ENCODE measurements at regions not wholly inside any gene's neighbourhood (a gene's known extent, or its start where the extent isn't known, plus 50 kb on each side); places are given as distances from the start of the nearest gene placed in this dataset.

GRCh38 chr14:41505491-41505890, 101.2 kb upstream of the LRFN5 start:
- TF ChIP-seq ZFX (IDR thresholded peaks at IDR 0.05) (no peak), CTCF (conservative IDR thresholded peaks at IDR 0.05) (no peak)
- H3K27ac ChIP-seq, result no peak overlapping the region

GRCh38 chr14:41498959-41499358, 107.7 kb upstream of the LRFN5 start:
- no peak overlapping the region for H3K27ac ChIP-seq
- no peak for TF ChIP-seq ZFX (IDR thresholded peaks at IDR 0.05)
- TF ChIP-seq CTCF (conservative IDR thresholded peaks at IDR 0.05), result no peak

- no peak overlapping the region for H3K27ac ChIP-seq
- no peak for TF ChIP-seq ZFX (IDR thresholded peaks at IDR 0.05)
- no peak for TF ChIP-seq CTCF (conservative IDR thresholded peaks at IDR 0.05)
Observed at GRCh38 chr14:41490323-41490722, 116.4 kb upstream of the LRFN5 start.

GRCh38 chr14:41489315-41489972, 117.2 kb upstream of the LRFN5 start:
- no peak for TF ChIP-seq ZFX (IDR thresholded peaks at IDR 0.05)
- no peak for TF ChIP-seq CTCF (conservative IDR thresholded peaks at IDR 0.05)

GRCh38 chr14:41488401-41488800, 118.3 kb upstream of the LRFN5 start:
- H3K27ac ChIP-seq, result no peak overlapping the region
- no peak for TF ChIP-seq ZFX (IDR thresholded peaks at IDR 0.05)
- no peak for TF ChIP-seq CTCF (conservative IDR thresholded peaks at IDR 0.05)

More at GRCh38 chr14:41489315-41489972, 117.2 kb upstream of the LRFN5 start:
- no peak overlapping the region for H3K27ac ChIP-seq

GRCh38 chr14:41482861-41483260, 123.8 kb upstream of the LRFN5 start:
- no peak overlapping the region for H3K27ac ChIP-seq
- TF ChIP-seq ZFX (IDR thresholded peaks at IDR 0.05) (no peak), CTCF (conservative IDR thresholded peaks at IDR 0.05) (no peak)

GRCh38 chr14:41476526-41476925, 130.2 kb upstream of the LRFN5 start:
- H3K27ac ChIP-seq, result no peak overlapping the region
- TF ChIP-seq CTCF (conservative IDR thresholded peaks at IDR 0.05), result no peak

All from C4-2B (cell line).